ENCODE measurements at regions not wholly inside any gene's neighbourhood (a gene's known extent, or its start where the extent isn't known, plus 50 kb on each side); places are given as distances from the start of the nearest gene placed in this dataset.
"Not testable (repeated sequence)": the region's sequence is repeated elsewhere in the genome, so short reads cannot be mapped to it uniquely, and the experiment has no call there.

GRCh38 chr5:145407300-145408047 lies 427.7 kb downstream of the PRELID2 start:
- Histone ChIP-seq H3K4me3 (ENCODE audit: low read depth in 1 of 2, low read length in 2 of 2) (no peak overlapping the region), H3K4me1 (ENCODE audit: insufficient read depth, low read length) (no peaks in the 10 kb centered on the region), H3K27ac (ENCODE audit: low read depth, low read length) (no peak overlapping the region), H3K27me3 (ENCODE audit: control insufficient read depth in 1 of 2, insufficient read depth in 2 of 2, low read length in 2 of 2) (no peaks in the 10 kb centered on the region), H3K9ac (ENCODE audit: low read length) (no peak overlapping the region), H3K9me3 (ENCODE audit: low read length) (peaks cover 4% of the 10 kb centered on the region), H3K36me3 (ENCODE audit: insufficient read depth, low read length) (no peaks in the 10 kb centered on the region)

- no peaks in the 10 kb centered on the region for H3K36me3 ChIP-seq (ENCODE audit: insufficient read depth, low read length)
- no peaks in the 10 kb centered on the region for H3K9me3 ChIP-seq (ENCODE audit: low read length)
Observed at GRCh38 chr5:145403992-145404391, 431.1 kb downstream of the PRELID2 start.

GRCh38 chr5:145396888-145397287 lies 438.3 kb downstream of the PRELID2 start:
- no peak overlapping the region for H3K27ac ChIP-seq (ENCODE audit: low read depth, low read length)
- no peak overlapping the region for H3K9ac ChIP-seq (ENCODE audit: low read length)
- H3K9me3 ChIP-seq (ENCODE audit: low read length) = no peaks in the 10 kb centered on the region
- H3K36me3 ChIP-seq (ENCODE audit: insufficient read depth, low read length) = no peaks in the 10 kb centered on the region
- no peaks in the 10 kb centered on the region for H3K4me1 ChIP-seq (ENCODE audit: insufficient read depth, low read length)
- H3K27me3 ChIP-seq (ENCODE audit: control insufficient read depth in 1 of 2, insufficient read depth in 2 of 2, low read length in 2 of 2) = no peaks in the 10 kb centered on the region
- H3K4me3 ChIP-seq (ENCODE audit: low read depth in 1 of 2, low read length in 2 of 2) = no peak overlapping the region

More at GRCh38 chr5:145403992-145404391, 431.1 kb downstream of the PRELID2 start:
- no peaks in the 10 kb centered on the region for H3K27me3 ChIP-seq (ENCODE audit: control insufficient read depth in 1 of 2, insufficient read depth in 2 of 2, low read length in 2 of 2)
- no peaks in the 10 kb centered on the region for H3K4me1 ChIP-seq (ENCODE audit: insufficient read depth, low read length)
- H3K9ac ChIP-seq (ENCODE audit: low read length) = no peak overlapping the region
- no peak overlapping the region for H3K27ac ChIP-seq (ENCODE audit: low read depth, low read length)
- no peak overlapping the region for H3K4me3 ChIP-seq (ENCODE audit: low read depth in 1 of 2, low read length in 2 of 2)

DNA sequence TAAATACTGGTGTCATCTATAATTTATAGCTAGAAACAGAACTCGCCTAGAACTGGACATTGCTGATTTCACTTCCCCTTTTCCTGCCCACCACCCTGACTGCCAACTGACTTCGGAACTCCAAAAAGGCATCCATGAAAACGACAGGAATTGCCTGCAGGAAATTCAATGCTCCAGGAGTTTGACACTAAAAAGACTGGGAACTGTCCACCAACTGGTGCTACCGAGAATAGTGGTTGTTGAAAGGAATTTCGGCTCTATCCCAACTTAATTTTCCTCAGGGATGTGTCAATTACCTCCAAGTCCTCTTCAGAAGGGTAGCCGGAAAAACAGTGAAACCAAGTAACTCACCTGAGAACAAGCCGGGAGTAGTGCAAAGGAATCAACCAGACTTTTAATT lies 440.0 kb downstream of the PRELID2 start:
- not testable (repeated sequence) for H3K4me3 ChIP-seq (ENCODE audit: low read depth in 1 of 2, low read length in 2 of 2); H3K9ac ChIP-seq (ENCODE audit: low read length); H3K36me3 ChIP-seq (ENCODE audit: insufficient read depth, low read length); H3K4me1 ChIP-seq (ENCODE audit: insufficient read depth, low read length); H3K27me3 ChIP-seq (ENCODE audit: control insufficient read depth in 1 of 2, insufficient read depth in 2 of 2, low read length in 2 of 2); H3K27ac ChIP-seq (ENCODE audit: low read depth, low read length); H3K9me3 ChIP-seq (ENCODE audit: low read length)

DNA sequence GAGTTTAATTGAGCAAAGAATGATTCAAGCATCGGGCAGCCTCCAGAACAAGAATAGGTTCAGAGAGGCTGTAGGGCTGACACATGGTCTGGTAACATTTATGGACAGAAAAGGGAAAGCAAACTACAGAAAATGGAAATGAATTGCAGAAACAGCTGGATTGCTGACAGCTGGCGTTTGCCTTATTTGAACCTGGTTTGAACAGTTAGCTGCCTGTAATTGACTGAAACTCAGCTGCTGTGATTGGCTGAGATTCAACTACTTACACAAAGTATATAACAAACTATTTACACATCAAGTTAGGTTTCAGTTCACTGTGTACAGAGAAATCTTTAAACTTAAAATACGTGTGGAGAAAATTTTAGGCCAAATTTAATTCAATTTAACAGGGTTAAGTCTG lies 441.7 kb downstream of the PRELID2 start:
- H3K4me3 ChIP-seq (ENCODE audit: low read depth in 1 of 2, low read length in 2 of 2) = no peak overlapping the region
- no peaks in the 10 kb centered on the region for H3K4me1 ChIP-seq (ENCODE audit: insufficient read depth, low read length)
- no peaks in the 10 kb centered on the region for H3K36me3 ChIP-seq (ENCODE audit: insufficient read depth, low read length)
- H3K9me3 ChIP-seq (ENCODE audit: low read length) = no peaks in the 10 kb centered on the region
- no peak overlapping the region for H3K27ac ChIP-seq (ENCODE audit: low read depth, low read length)
- H3K9ac ChIP-seq (ENCODE audit: low read length) = no peak overlapping the region
- H3K27me3 ChIP-seq (ENCODE audit: control insufficient read depth in 1 of 2, insufficient read depth in 2 of 2, low read length in 2 of 2) = no peaks in the 10 kb centered on the region

- Histone ChIP-seq H3K36me3 (ENCODE audit: insufficient read depth, low read length) (no peaks in the 10 kb centered on the region), H3K9ac (ENCODE audit: low read length) (no peak overlapping the region), H3K9me3 (ENCODE audit: low read length) (no peaks in the 10 kb centered on the region), H3K27me3 (ENCODE audit: control insufficient read depth in 1 of 2, insufficient read depth in 2 of 2, low read length in 2 of 2) (no peaks in the 10 kb centered on the region), H3K4me1 (ENCODE audit: insufficient read depth, low read length) (no peaks in the 10 kb centered on the region), H3K4me3 (ENCODE audit: low read depth in 1 of 2, low read length in 2 of 2) (no peak overlapping the region), H3K27ac (ENCODE audit: low read depth, low read length) (no peak overlapping the region)
Observed at GRCh38 chr5:145389047-145389446, 446.1 kb downstream of the PRELID2 start.

DNA sequence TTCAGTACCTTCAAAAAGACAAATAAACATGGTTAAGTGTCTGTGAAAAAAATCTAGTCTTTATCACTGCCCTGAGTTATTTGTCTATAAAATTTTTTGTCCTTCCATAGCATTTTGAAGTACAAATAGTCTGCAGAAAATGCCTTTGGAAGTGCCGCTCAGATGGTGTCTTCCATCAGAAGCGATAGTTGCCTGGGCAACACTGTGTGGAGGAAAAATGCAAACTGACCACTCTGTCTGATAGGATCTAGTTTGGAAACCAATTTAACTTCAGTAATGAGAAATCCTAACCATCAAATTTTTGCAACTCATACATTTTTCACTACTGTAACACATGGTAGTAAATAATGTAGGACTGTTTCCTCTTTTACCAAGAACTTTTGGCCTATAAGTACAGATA lies 449.9 kb downstream of the PRELID2 start:
- Histone ChIP-seq H3K9me3 (ENCODE audit: low read length) (no peaks in the 10 kb centered on the region), H3K27me3 (ENCODE audit: control insufficient read depth in 1 of 2, insufficient read depth in 2 of 2, low read length in 2 of 2) (no peaks in the 10 kb centered on the region), H3K4me3 (ENCODE audit: low read depth in 1 of 2, low read length in 2 of 2) (no peak overlapping the region), H3K9ac (ENCODE audit: low read length) (no peak overlapping the region), H3K27ac (ENCODE audit: low read depth, low read length) (no peak overlapping the region), H3K36me3 (ENCODE audit: insufficient read depth, low read length) (no peaks in the 10 kb centered on the region), H3K4me1 (ENCODE audit: insufficient read depth, low read length) (no peaks in the 10 kb centered on the region)

DNA sequence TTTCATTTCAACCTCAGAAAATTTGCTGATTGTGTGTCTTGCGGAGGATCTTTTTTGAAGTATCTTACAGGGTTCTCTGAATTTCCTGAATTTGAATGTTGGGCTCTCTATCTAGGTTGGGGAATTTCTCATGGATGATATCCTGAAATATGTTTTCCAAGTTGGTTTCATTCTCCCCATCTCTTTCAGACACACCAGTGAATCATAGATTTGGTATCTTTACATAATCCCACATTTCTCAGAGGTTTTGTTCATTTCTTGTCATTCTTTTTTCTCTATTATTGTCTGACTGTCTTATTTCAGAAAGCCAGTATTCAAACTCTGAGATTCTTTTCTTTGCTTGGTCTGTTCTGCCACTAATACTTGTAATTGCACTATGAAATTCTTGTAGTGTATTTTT lies 456.9 kb downstream of the PRELID2 start:
- Histone ChIP-seq H3K9ac (ENCODE audit: low read length) (no peak overlapping the region), H3K9me3 (ENCODE audit: low read length) (peaks cover 3% of the 10 kb centered on the region), H3K36me3 (ENCODE audit: insufficient read depth, low read length) (no peaks in the 10 kb centered on the region), H3K27me3 (ENCODE audit: control insufficient read depth in 1 of 2, insufficient read depth in 2 of 2, low read length in 2 of 2) (no peaks in the 10 kb centered on the region), H3K4me3 (ENCODE audit: low read depth in 1 of 2, low read length in 2 of 2) (no peak overlapping the region), H3K4me1 (ENCODE audit: insufficient read depth, low read length) (no peaks in the 10 kb centered on the region), H3K27ac (ENCODE audit: low read depth, low read length) (no peak overlapping the region)

- no peak overlapping the region for H3K4me3 ChIP-seq (ENCODE audit: low read depth in 1 of 2, low read length in 2 of 2)
- H3K9ac ChIP-seq (ENCODE audit: low read length) = no peak overlapping the region
- H3K4me1 ChIP-seq (ENCODE audit: insufficient read depth, low read length) = no peaks in the 10 kb centered on the region
- no peaks in the 10 kb centered on the region for H3K27me3 ChIP-seq (ENCODE audit: control insufficient read depth in 1 of 2, insufficient read depth in 2 of 2, low read length in 2 of 2)
- H3K9me3 ChIP-seq (ENCODE audit: low read length) = peaks cover 3% of the 10 kb centered on the region
- H3K27ac ChIP-seq (ENCODE audit: low read depth, low read length) = no peak overlapping the region
- no peaks in the 10 kb centered on the region for H3K36me3 ChIP-seq (ENCODE audit: insufficient read depth, low read length)
Observed at GRCh38 chr5:145375521-145375920, 459.6 kb downstream of the PRELID2 start.

- Histone ChIP-seq H3K27me3 (ENCODE audit: control insufficient read depth in 1 of 2, insufficient read depth in 2 of 2, low read length in 2 of 2) (no peaks in the 10 kb centered on the region), H3K27ac (ENCODE audit: low read depth, low read length) (no peak overlapping the region), H3K4me3 (ENCODE audit: low read depth in 1 of 2, low read length in 2 of 2) (no peak overlapping the region), H3K4me1 (ENCODE audit: insufficient read depth, low read length) (no peaks in the 10 kb centered on the region), H3K9me3 (ENCODE audit: low read length) (no peaks in the 10 kb centered on the region), H3K36me3 (ENCODE audit: insufficient read depth, low read length) (no peaks in the 10 kb centered on the region), H3K9ac (ENCODE audit: low read length) (no peak overlapping the region)
Observed at GRCh38 chr5:145365464-145365863, 469.7 kb downstream of the PRELID2 start.

DNA sequence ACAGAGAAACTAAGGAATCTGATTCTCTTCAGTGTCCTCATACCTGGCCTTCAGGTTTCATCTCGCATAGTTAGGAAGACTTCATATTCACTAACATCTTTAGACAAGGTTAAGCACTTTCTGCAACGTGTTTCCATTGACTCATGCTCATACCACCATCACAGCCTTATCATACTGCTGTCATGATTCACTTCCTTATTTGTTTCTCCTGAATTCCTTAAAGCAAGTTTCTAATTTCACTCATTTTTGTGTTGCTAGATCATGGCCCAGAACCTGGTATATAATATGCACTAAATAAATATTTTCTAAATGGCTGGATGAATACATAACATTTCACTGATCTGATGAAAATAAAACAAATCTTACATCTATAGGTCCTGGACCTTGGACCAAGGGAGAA lies 472.9 kb downstream of the PRELID2 start:
- H3K27me3 ChIP-seq (ENCODE audit: control insufficient read depth in 1 of 2, insufficient read depth in 2 of 2, low read length in 2 of 2) = no peaks in the 10 kb centered on the region
- no peak overlapping the region for H3K4me3 ChIP-seq (ENCODE audit: low read depth in 1 of 2, low read length in 2 of 2)
- H3K9me3 ChIP-seq (ENCODE audit: low read length) = no peaks in the 10 kb centered on the region

GRCh38 chr5:145360936-145361335 lies 474.2 kb downstream of the PRELID2 start:
- Histone ChIP-seq H3K27me3 (ENCODE audit: control insufficient read depth in 1 of 2, insufficient read depth in 2 of 2, low read length in 2 of 2) (no peaks in the 10 kb centered on the region), H3K36me3 (ENCODE audit: insufficient read depth, low read length) (no peaks in the 10 kb centered on the region), H3K4me1 (ENCODE audit: insufficient read depth, low read length) (no peaks in the 10 kb centered on the region), H3K9ac (ENCODE audit: low read length) (no peak overlapping the region), H3K4me3 (ENCODE audit: low read depth in 1 of 2, low read length in 2 of 2) (no peak overlapping the region), H3K9me3 (ENCODE audit: low read length) (no peaks in the 10 kb centered on the region), H3K27ac (ENCODE audit: low read depth, low read length) (no peak overlapping the region)

More for the DNA sequence above, 472.9 kb downstream of the PRELID2 start:
- Histone ChIP-seq H3K27ac (ENCODE audit: low read depth, low read length) (no peak overlapping the region), H3K9ac (ENCODE audit: low read length) (no peak overlapping the region), H3K36me3 (ENCODE audit: insufficient read depth, low read length) (no peaks in the 10 kb centered on the region), H3K4me1 (ENCODE audit: insufficient read depth, low read length) (no peaks in the 10 kb centered on the region)

Data from muscle layer of colon (tissue), 2 donors.